WTC11 (cell line): ENCODE measurements at regions not wholly inside any gene's neighbourhood (a gene's known extent, or its start where the extent isn't known, plus 50 kb on each side); places are given as distances from the start of the nearest gene placed in this dataset.

Source experiments
- CBFB ChIP-seq: sonication (generic); formaldehyde crosslinking; IDR thresholded peaks from 2 replicates; pipeline ENCODE4 v1.8.1; 2022; ENCODE audit warnings: mild to moderate bottlenecking, low read depth, missing genetic modification reagents
- ELF4 ChIP-seq: sonication (generic); formaldehyde crosslinking; IDR thresholded peaks from 2 replicates; pipeline ENCODE4 v1.8.1; 2022; ENCODE audit warnings: low read depth, mild to moderate bottlenecking, moderate library complexity, missing genetic modification reagents
- FOXK1 ChIP-seq: sonication (generic); formaldehyde crosslinking; IDR thresholded peaks from 2 replicates; pipeline ENCODE4 v1.8.0; 2022; ENCODE audit warnings: mild to moderate bottlenecking, moderate library complexity, missing genetic modification reagents
- TEAD4 ChIP-seq: sonication (generic); formaldehyde crosslinking; IDR thresholded peaks from 2 replicates; pipeline ENCODE4 v1.8.0; 2022; ENCODE audit warnings: mild to moderate bottlenecking, missing genetic modification reagents
- ZNF232 ChIP-seq: sonication (generic); formaldehyde crosslinking; IDR thresholded peaks from 2 replicates; pipeline ENCODE4 v1.8.0; 2022; ENCODE audit warnings: mild to moderate bottlenecking, missing genetic modification reagents
- TF ChIP-seq, protein P1 (sequence below): fragments of 200-600 bp; IDR thresholded peaks from 2 replicates; pipeline ENCODE4 v1.8.0; 2022; ENCODE audit warnings: antibody characterized with exemption
- TF ChIP-seq, protein P2 (sequence below): sonication (generic); formaldehyde crosslinking; IDR thresholded peaks from 2 replicates; pipeline ENCODE4 v1.8.1; 2023; ENCODE audit warnings: mild to moderate bottlenecking, missing genetic modification reagents
- TF ChIP-seq, protein P3 (sequence below): sonication (generic); formaldehyde crosslinking; conservative IDR thresholded peaks from 2 replicates; pipeline ENCODE4 v1.8.1; 2023; ENCODE audit warnings: mild to moderate bottlenecking, low read depth, missing genetic modification reagents, moderate library complexity

DNA sequence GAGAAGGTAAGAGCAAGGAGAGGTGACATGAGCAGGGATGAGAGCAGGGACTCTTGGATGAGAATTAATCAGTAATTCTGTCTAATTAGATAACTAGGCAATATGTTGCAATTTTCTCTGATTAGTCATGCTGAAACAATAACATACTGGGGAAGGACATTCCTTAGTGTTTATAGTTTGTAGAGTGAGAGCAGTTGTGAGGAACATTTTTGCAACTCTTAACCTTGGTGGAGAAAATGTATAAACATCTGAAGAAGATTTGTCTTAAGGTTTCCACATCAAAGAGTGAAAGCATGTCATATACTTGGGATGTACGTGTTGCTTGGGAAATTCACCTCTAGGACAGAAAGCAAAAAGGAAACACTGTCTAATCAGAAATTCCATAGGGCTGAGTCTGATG lies 955.4 kb upstream of the FANCL start:
- TF ChIP-seq, protein P1, sequence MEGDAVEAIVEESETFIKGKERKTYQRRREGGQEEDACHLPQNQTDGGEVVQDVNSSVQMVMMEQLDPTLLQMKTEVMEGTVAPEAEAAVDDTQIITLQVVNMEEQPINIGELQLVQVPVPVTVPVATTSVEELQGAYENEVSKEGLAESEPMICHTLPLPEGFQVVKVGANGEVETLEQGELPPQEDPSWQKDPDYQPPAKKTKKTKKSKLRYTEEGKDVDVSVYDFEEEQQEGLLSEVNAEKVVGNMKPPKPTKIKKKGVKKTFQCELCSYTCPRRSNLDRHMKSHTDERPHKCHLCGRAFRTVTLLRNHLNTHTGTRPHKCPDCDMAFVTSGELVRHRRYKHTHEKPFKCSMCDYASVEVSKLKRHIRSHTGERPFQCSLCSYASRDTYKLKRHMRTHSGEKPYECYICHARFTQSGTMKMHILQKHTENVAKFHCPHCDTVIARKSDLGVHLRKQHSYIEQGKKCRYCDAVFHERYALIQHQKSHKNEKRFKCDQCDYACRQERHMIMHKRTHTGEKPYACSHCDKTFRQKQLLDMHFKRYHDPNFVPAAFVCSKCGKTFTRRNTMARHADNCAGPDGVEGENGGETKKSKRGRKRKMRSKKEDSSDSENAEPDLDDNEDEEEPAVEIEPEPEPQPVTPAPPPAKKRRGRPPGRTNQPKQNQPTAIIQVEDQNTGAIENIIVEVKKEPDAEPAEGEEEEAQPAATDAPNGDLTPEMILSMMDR, result no peak
- no peak for TF ChIP-seq FOXK1 (CRISPR knock-in tag)
- no peak for TF ChIP-seq TEAD4 (CRISPR knock-in tag)
- TF ChIP-seq ZNF232 (CRISPR knock-in tag), result no peak
- no peak for TF ChIP-seq ELF4 (CRISPR knock-in tag)
- TF ChIP-seq CBFB (CRISPR knock-in tag), result no peak
- TF ChIP-seq, protein P2, sequence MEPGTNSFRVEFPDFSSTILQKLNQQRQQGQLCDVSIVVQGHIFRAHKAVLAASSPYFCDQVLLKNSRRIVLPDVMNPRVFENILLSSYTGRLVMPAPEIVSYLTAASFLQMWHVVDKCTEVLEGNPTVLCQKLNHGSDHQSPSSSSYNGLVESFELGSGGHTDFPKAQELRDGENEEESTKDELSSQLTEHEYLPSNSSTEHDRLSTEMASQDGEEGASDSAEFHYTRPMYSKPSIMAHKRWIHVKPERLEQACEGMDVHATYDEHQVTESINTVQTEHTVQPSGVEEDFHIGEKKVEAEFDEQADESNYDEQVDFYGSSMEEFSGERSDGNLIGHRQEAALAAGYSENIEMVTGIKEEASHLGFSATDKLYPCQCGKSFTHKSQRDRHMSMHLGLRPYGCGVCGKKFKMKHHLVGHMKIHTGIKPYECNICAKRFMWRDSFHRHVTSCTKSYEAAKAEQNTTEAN, result no peak
- TF ChIP-seq, protein P3, sequence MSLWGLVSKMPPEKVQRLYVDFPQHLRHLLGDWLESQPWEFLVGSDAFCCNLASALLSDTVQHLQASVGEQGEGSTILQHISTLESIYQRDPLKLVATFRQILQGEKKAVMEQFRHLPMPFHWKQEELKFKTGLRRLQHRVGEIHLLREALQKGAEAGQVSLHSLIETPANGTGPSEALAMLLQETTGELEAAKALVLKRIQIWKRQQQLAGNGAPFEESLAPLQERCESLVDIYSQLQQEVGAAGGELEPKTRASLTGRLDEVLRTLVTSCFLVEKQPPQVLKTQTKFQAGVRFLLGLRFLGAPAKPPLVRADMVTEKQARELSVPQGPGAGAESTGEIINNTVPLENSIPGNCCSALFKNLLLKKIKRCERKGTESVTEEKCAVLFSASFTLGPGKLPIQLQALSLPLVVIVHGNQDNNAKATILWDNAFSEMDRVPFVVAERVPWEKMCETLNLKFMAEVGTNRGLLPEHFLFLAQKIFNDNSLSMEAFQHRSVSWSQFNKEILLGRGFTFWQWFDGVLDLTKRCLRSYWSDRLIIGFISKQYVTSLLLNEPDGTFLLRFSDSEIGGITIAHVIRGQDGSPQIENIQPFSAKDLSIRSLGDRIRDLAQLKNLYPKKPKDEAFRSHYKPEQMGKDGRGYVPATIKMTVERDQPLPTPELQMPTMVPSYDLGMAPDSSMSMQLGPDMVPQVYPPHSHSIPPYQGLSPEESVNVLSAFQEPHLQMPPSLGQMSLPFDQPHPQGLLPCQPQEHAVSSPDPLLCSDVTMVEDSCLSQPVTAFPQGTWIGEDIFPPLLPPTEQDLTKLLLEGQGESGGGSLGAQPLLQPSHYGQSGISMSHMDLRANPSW (CRISPR knock-in tag), result no peak
